ENCODE measurements at regions not wholly inside any gene's neighbourhood (a gene's known extent, or its start where the extent isn't known, plus 50 kb on each side); places are given as distances from the start of the nearest gene placed in this dataset.

DNA sequence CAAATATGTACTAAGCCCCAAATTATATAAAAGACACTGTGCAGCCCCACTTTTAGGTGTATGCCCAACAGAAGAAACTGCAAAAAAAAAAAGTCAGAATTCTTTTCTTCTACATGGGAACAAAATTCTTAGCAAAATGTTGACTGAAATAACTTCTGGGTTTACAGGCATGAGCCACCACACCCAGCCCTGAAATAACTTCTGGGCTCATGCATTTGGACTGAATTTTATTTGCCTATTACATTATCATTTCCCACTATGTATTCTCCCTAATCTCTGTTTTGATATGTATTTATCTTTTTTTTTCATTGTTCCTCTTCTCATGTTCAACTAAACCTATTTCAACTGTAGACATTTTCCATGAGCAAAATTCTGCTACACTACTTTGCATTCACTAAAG, 169.2 kb downstream of the GRIN2B start:
- TF ChIP-seq, protein P1, sequence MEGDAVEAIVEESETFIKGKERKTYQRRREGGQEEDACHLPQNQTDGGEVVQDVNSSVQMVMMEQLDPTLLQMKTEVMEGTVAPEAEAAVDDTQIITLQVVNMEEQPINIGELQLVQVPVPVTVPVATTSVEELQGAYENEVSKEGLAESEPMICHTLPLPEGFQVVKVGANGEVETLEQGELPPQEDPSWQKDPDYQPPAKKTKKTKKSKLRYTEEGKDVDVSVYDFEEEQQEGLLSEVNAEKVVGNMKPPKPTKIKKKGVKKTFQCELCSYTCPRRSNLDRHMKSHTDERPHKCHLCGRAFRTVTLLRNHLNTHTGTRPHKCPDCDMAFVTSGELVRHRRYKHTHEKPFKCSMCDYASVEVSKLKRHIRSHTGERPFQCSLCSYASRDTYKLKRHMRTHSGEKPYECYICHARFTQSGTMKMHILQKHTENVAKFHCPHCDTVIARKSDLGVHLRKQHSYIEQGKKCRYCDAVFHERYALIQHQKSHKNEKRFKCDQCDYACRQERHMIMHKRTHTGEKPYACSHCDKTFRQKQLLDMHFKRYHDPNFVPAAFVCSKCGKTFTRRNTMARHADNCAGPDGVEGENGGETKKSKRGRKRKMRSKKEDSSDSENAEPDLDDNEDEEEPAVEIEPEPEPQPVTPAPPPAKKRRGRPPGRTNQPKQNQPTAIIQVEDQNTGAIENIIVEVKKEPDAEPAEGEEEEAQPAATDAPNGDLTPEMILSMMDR (IDR thresholded peaks at IDR 0.05; ENCODE audit: low read depth, low read length, missing input control) = no peak
- TF ChIP-seq, protein P2, sequence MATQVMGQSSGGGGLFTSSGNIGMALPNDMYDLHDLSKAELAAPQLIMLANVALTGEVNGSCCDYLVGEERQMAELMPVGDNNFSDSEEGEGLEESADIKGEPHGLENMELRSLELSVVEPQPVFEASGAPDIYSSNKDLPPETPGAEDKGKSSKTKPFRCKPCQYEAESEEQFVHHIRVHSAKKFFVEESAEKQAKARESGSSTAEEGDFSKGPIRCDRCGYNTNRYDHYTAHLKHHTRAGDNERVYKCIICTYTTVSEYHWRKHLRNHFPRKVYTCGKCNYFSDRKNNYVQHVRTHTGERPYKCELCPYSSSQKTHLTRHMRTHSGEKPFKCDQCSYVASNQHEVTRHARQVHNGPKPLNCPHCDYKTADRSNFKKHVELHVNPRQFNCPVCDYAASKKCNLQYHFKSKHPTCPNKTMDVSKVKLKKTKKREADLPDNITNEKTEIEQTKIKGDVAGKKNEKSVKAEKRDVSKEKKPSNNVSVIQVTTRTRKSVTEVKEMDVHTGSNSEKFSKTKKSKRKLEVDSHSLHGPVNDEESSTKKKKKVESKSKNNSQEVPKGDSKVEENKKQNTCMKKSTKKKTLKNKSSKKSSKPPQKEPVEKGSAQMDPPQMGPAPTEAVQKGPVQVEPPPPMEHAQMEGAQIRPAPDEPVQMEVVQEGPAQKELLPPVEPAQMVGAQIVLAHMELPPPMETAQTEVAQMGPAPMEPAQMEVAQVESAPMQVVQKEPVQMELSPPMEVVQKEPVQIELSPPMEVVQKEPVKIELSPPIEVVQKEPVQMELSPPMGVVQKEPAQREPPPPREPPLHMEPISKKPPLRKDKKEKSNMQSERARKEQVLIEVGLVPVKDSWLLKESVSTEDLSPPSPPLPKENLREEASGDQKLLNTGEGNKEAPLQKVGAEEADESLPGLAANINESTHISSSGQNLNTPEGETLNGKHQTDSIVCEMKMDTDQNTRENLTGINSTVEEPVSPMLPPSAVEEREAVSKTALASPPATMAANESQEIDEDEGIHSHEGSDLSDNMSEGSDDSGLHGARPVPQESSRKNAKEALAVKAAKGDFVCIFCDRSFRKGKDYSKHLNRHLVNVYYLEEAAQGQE (IDR thresholded peaks at IDR 0.05) = no peak
- TF ChIP-seq GABPA (IDR thresholded peaks at IDR 0.05 in 1 of 2, conservative IDR thresholded peaks at IDR 0.05 in 1 of 2) = no peak
- TF ChIP-seq, protein P3, sequence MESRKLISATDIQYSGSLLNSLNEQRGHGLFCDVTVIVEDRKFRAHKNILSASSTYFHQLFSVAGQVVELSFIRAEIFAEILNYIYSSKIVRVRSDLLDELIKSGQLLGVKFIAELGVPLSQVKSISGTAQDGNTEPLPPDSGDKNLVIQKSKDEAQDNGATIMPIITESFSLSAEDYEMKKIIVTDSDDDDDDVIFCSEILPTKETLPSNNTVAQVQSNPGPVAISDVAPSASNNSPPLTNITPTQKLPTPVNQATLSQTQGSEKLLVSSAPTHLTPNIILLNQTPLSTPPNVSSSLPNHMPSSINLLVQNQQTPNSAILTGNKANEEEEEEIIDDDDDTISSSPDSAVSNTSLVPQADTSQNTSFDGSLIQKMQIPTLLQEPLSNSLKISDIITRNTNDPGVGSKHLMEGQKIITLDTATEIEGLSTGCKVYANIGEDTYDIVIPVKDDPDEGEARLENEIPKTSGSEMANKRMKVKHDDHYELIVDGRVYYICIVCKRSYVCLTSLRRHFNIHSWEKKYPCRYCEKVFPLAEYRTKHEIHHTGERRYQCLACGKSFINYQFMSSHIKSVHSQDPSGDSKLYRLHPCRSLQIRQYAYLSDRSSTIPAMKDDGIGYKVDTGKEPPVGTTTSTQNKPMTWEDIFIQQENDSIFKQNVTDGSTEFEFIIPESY (IDR thresholded peaks at IDR 0.05) = no peak
- TF ChIP-seq HNF4G (IDR thresholded peaks at IDR 0.05) = no peak
- TF ChIP-seq JUND (IDR thresholded peaks at IDR 0.05) = no peak
- TF ChIP-seq TAF1 (conservative IDR thresholded peaks at IDR 0.05) = no peak
- no peak for TF ChIP-seq RAD21 (IDR thresholded peaks at IDR 0.05)

All from liver (tissue), 3 donors.